Activated T-helper 1 cell treated with anti-CD3 and anti-CD28 coated beads, Interleukin-2, amount 50 U/mL, for 16 hours (primary cell): ENCODE measurements at regions not wholly inside any gene's neighbourhood (a gene's known extent, or its start where the extent isn't known, plus 50 kb on each side); places are given as distances from the start of the nearest gene placed in this dataset.
"Not testable (repeated sequence)": the region's sequence is repeated elsewhere in the genome, so short reads cannot be mapped to it uniquely, and the experiment has no call there.

Source experiments
- DNase-seq, 2 donors: peaks; one replicate each; pipeline ENCODE4 v3.0.0-alpha.2; 2020; ENCODE audit warnings: low read depth in 1 of 2, low spot score in 1 of 2

DNA sequence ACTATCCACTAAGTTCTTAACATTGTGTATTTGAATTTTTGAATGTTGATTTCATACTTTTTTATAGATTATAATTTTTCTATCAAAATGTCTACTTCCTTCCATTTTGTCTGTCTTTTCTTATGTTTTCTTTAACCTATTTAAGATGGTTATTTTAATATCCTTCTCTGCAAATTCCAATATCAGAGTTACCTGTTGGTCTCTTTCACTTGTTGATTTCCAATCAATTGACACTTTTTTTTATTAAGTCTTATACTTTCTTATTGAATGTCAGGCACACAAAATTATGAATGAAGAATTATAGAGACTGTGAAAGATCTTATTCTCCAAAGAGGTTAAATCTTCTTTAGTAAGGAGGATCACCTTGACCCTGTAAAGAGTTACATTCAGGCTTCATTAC is 448.3 kb upstream of the NRG3 start:
- DNase-seq = no peak

DNA sequence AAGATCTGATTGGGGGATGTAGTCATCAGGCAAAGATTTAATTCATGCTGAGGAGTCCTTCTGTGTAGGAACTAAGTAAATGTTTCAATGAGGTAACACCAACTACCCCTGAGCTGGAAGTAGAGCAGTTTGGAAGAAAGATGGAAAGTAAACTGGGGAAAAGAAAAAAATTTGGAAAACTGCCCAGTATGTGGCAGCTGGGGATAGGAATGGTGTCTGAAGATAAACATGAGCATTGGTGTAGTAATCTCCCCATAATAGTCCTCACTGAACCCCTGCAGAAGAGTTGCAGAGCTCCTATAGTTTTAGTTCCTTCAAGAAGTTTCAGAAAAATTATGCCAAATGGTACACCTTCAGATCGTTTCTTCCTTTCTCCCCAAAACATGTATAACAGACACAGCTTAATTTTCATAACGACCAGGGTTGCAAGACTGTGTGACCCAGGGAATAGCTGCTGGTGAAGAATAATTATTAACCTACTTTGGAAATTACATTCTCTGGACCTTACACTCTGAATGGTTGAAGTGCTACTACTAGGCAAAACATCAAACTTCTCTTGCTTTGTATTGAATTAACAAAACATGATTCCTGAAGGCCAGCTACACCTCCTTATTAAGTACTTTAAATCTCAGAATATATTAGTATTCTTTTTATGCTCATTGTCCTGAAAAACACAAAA is 446.4 kb upstream of the NRG3 start:
- no peak for DNase-seq

DNA sequence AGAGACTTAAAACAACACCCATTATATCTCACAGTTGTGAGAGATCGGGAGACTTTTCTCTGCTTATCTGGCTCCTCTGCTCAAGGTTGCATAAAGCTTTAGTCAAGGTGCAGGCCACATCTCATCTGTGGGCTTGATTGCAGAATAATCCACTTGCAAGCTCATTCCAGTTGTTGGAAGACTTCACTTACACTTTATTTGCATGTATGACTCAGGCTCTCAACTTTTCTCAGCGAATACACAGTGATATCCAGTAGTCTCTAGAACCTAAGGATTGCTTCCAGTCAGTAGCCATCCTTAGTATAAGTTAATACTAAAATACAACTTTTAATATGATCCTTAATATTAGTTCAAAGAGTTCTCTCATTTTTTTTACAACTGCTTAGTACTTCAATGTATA is 435.5 kb upstream of the NRG3 start:
- no peak for DNase-seq

DNA sequence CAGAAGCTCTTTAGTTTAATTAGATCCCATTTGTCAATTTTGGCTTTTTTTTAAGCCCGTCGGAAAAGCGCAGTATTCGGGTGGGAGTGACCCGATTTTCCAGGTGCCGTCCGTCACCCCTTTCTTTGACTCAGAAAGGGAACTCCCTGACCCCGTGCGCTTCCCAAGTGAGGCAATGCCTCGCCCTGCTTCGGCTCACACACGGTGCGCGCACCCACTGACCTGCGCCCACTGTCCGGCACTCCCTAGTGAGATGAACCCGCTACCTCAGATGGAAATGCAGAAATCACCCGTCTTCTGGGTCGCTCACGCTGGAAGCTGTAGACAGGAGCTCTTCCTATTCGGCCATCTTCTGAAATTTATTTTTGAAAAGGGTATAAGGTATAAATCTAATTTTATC is 433.4 kb upstream of the NRG3 start:
- not testable (repeated sequence) for DNase-seq

DNA sequence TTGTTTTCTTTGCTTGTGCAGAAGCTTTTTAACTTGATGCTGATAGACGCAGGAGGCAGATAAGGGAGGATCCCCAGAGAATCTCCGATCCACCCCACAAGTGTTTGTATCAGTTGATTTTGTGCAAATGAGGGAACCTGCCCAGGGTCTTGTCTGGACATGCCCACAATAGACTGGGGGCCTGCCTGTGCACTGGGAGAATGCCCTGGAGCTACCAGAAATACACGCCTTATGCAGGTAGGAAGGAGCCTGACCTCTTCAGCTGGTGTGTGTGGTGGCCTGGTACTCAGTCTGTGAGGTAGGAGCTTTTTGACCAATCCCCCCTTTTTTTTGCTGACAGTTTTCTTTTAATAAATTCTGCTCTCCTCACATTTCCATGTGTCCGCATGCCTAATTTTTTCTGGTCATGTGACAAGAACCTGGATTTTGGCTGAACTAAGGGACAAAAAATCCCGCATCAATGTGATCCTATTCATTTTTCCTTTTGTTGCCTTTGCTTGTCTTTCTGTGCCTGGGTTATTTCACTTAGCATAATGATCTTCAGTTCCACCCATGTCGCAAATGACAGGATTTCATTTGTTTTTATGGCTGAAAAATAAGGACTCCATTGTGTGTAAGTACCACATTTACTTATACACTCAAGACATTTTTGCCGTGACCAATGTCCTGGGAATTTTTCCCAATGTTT is 430.6 kb upstream of the NRG3 start:
- no peak for DNase-seq

DNA sequence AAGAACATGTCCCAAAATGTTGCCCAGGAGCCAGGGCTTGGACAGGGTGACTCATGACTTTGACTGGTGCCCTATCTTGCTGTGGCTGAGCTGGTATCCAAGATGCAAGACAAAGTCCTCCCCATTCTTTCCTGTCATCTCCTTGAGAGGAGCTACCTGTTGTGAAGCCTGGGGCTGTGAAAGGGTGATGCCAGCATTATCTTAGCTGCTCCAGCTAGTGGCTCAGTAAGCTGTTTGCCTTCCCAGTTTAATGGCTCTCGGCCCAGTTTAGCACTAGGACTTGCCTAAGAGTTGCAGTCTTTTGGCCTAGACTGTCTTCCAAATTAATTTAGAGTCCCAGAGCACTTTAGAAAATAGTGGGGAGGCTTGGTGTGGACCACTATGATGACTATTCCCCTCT is 424.3 kb upstream of the NRG3 start:
- DNase-seq = no peak

DNA sequence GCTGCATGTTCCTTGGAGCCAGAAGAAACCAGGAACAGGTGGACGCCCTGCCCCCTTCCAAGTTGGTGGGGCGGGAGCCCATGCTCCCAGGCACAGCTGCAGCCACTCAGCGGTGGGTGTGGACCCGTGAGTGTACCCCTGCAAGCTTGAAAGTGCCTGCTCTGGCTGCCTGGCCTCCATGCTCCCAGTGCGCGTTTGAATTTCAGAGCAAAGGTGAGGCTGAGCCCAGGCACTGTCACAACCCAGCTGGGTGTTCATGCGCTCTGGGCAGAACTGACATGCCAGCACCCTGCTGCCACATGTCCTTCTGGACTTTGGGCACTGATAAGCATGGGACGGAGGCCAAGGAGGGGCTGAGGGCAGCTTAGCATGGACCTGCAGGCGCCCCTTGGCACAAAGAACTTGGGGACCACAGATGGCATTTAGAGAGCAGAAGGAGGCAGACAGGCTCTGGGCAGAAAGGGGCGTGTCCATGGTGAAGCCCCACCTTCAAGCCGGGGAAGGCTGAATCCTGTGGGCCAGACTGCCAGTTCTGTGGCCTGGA is 402.0 kb upstream of the NRG3 start:
- DNase-seq = no peak

DNA sequence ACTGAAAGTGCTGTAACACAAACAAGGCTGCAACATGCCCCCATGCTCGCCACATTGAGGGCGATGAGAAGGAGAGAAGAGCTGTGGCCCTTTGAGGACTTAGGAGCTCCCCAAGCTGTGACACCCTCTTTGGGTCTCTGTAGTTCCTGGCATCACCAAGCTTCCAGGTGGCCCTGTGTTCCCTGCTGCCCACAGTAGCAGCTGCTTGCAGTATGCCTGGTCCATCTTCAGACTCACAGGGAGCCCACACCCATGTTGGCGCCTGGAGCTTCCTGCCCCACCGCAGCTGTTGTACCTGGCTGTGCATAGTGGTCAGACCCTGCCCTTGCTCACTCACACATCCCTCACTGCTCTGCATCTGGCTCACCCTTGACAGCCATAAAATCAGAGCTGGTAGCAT is 401.2 kb upstream of the NRG3 start:
- no peak for DNase-seq

DNA sequence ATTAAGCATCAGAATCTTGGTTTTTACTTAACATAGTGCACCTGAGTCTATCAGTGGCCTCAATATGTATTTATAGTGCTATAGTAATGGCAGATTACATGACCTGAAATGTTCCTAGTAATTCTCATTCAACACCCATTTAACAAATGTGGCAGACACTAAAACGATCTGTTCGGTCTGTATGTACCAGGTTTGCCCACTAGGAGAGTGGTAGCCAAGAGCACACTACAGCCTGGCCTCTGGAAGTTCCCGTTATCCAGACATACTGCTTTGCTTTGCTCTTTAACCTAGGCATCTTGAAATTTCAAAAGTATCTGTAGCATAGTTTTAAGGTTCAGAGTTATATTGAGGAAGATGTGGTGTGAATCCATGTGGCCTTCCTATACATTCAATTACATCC is 395.7 kb upstream of the NRG3 start:
- DNase-seq = no peak

DNA sequence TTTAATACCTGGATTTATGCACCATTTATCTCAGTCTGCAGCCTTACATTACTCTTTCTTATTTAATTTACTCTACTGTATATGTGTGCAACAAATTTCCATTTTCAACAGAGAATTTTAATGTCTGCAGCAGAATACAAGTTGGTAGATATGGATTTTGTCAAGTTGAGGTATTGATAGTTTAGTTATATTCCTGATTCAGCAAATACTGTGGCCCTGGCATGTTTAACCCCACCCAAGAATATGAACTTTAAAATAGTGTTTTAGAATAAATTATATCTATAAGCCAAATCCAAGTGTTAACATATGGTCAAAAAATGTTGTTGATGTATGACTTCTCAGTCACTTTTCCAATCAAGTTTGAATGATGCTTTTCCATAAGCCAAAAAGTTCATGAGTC is 378.4 kb upstream of the NRG3 start:
- DNase-seq = no peak

DNA sequence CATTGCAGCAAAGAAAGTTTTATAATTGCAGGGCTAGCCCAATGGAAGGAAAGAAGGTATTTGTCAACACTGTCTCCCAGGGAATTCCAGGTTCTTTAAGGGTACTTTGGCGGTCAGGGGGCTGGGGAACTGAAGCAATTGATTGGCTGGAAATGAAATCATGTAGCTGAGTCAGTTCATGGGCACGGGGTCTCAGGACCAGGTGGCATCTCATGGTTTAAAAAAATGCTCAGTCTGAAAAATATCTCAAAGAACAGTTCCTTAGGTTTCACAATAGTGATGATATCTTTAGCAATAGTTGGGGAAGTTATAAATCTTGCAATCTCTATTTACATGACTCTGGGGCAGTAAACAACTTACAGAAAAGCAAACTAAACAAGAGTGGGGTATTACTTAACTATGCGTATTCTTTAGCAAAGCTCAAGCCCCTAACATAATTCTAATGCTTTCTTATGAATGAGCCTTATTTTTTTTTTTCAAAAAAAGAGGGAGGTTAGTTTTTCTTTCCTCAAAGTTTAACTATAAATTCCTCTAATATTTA is 376.9 kb upstream of the NRG3 start:
- no peak for DNase-seq

DNA sequence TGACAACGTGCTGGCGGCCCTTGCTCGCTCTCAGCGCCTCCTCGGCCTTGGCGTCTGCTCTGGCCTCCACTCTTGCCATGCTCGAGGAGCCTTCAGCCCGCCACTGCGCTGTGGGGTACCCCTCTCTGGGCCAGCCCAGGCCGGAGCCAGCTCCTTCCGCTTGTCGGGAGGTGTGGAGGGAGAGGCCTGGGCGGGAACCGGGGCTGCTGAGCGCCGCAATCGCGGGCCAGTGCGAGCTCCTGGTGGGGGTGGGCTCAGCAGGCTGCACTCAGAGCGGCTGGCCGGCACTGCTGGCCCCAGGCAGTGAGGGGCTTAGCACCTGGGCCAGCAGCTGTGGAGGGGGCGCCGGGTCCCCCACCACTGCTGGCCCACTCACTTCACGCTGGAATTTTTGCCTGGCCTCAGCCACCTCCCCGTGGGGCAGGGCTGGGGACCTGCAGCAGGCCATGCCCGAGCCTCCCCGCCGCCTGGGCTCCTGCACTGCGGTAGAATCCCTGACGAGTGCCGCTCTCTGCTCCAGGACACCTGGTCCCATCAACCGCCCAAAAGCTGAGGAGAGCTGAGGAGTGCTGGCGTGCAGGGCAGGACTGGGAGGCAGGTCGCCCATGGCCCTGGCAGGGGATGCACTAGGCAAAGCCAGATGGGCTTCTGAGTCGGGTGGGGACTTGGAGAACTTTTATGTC is 372.2 kb upstream of the NRG3 start:
- no peak for DNase-seq

DNA sequence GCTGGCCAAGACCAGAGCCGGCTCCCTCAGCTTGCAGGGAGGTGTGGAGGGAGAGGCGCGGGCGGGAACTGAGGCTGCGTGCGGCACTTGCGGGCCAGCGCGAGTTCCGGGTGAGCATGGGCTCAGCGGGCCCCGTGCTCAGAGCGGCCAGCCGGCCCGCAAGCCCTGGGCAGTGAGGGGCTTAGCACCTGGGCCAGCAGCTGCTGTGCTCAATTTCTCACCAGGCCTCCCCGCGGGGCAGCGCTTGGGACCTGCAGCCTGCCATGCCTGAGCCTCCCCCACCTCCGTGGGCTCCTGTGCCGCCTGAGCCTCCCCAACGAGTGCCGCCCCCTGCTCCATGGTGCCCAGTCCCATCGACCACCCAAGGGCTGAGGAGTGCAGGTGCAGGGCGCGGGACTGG is 369.2 kb upstream of the NRG3 start:
- not testable (repeated sequence) for DNase-seq

DNA sequence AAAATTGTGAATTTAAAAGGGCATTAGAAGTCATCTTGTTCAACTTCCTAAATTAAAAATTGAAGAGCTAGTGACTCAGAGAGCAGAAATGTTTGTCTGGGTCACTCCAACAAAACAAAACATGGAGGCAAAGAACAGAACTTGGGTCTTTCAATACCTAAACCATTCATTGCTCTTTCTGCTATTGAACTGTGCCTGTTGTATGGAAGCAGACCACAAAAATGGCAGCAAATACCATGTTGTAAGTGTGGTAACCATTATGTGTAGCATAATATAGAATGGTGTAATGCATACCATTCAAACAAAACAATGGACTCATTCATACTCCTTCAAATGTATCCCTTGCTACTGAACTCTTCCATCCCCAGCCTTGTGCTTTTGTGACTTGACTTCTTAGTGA is 360.2 kb upstream of the NRG3 start:
- no peak for DNase-seq

DNA sequence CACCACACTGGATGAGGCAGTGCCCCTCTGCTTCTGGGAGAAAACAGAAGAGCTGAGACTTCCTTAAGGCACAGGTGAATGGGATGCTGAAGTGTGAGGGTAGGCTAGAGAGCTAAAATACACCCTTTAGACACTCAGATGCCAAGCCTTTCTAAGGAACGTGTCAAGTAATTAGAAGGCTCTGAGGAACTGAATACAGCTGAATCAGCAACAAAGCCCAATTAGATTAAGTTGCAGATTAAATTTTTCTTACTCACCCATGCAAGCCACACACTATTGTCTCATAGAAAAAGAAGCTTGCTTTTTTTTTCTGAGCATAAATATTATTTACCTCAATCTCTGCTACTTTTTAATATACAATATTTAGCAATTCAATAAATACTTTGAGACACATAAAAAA is 354.3 kb upstream of the NRG3 start:
- DNase-seq = no peak

DNA sequence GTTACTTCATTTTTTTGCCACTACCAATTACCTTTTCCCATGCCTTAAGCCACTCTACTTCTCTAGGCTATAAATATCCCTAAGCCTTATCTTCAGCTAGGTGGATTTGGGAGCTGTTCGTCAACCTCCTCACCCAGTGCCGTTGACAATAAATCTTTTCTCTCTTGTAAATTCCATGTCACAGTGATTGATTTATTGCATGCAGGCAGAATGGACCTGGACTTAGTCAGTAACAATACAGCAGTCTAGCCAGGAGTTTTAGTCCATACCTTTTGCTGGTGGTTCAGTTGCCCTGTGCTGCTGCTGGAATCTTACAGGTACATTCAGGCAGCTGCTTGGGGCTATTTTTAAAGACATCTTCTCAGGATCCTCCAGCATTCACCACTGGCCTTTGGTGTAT is 350.5 kb upstream of the NRG3 start:
- DNase-seq = no peak

DNA sequence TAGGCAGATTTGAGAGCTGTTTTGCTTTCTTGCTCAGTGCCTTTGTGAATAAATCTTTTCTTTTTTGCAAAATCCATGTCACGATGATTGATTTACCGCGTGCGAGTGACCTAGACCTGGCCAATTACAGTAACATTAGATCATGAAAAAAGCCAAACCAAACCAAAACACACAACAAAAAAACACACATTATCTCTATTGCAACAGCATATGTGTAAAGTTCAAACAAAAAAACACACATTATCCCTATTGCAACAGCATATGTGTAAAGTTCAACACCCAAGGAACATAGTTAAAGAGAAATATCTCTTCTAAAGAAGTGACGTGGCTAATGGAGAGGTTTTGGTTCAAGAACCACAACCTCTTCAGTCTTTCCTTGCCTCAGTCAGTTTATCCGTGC is 342.6 kb upstream of the NRG3 start:
- DNase-seq = no peak

DNA sequence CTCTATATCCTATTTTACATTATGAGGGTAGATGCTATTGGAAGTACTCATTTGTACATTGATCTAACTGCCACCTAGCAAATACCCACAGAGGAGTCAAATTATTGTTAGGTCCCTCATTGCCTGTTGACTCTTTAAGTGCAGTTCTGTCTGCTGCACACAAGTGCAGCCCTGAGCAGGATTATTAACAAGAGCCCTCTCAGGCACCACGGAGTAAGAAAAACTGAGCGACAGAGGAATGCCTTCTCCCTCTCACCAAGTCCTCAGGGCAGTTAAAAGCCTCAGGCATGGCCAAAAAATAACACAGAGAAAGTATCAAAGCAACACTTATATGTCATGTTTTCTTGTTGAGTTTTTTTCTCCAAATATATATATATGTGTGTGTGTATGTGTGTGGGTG is 340.0 kb upstream of the NRG3 start:
- DNase-seq = no peak

DNA sequence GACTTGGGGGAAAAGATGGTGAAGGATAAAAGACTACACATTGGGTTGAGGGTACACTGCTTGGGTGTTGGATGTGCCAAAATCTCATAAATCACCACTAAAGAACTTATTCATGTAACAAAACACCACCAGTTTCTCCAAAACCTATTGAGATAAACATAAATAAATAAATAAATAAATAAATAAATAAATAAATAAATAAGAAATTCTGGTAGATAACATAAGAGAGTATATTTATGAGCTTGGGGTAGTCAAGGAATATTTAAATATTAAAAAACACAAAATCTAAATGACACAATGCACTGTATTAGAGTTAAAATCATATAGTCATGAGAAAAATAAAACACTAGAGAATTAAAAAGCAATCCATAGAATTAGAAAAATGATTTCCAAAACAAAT is 333.5 kb upstream of the NRG3 start:
- DNase-seq = no peak

DNA sequence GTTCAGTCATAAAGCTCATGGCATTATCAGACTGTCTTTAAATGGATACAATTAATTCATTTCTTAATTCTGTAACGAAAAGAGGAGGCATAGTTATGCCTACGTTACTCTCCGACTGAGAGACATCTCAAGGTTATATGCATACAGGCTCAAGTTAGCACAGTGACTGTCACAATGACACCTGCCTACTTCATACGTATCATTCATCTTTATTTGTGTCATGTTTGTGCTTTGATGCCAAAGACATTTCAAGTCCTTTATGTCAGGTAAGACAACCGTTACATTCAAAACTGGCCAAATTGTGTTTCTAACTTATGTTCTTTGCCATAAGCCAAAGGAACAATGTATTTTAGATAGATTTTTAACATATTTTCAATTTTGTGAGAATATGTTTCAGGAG is 328.8 kb upstream of the NRG3 start:
- DNase-seq = no peak

DNA sequence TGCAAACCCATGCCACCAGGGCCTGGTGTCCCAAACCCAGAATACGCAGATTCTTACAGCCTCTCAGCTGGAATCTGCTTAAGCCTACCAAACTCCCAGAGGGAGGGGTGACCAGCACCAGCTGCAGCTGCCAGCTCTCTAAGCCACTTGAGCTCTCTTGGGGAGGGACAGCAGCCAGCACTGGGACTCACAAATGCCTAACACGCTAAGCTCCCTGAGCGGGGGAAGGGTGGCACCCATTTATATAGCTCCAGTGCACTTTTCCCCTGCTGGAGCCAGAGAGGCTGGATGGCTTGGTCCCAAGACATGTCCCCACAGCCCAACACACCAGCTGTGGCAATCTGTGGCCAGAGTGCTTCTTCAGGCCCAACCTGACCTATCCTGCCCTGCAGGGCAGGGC is 326.8 kb upstream of the NRG3 start:
- no peak for DNase-seq

DNA sequence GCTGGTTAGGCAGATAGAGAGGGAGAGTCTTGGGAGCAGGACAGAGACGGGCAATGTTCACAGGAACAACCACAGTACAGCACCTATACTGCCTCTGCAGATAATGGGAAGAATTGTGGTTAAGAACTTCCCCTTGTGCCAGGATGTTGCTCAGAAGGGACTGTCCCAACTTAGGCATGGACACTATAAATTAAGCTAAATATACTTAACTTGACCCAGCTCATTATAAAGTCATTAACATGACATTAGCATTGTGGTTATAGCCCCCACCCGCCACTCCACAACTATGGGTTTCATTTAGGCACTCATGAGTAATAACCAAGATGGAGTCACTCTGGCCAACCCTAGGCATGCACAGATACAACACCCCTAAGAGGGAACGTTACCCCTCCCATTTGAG is 310.9 kb upstream of the NRG3 start:
- DNase-seq = no peak
